HG03095 (cell line): ENCODE measurements at regions not wholly inside any gene's neighbourhood (a gene's known extent, or its start where the extent isn't known, plus 50 kb on each side); places are given as distances from the start of the nearest gene placed in this dataset.

Source experiments
- ATAC-seq: cut with Tn5 transposase; IDR thresholded peaks from one replicate; pipeline ENCODE4 v1.9.1; 2021; ENCODE audit warnings: moderate library complexity; ENCODE audit not compliant: unreplicated experiment

- no peak for ATAC-seq
These were observed 507.5 kb downstream of the NR2F1-AS1 start for GRCh38 chr5:93073547-93073946.

DNA sequence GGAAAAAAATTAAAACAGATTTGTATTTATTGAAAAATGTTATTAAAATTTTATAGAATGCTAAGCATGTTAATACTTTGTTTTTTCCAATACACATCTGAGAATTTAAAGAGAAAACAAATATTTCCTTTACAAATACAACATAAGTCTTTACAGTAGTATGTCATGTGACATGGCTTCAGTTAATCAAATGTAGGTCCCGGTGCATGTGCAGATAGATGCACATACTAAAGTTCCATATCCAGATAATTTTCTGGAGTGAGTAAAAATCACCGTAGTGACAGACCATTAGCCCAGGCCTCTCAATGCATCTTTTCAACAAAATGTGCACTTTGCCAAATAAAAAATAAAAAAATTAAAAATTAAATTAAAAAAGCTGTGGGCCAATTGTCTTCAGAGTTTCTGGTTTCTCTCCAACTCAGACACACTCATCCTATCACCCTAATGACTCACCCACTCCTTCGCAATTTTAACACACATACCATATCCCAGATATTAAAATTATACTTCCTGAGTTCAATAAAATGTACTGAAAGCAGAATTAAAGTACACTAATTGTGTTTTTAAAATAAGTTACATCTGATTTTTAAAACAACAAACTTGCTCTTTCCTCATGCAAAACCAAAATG is 508.1 kb downstream of the NR2F1-AS1 start:
- ATAC-seq, result no peak

GRCh38 chr5:93071710-93072109 is 509.3 kb downstream of the NR2F1-AS1 start:
- ATAC-seq, result no peak

DNA sequence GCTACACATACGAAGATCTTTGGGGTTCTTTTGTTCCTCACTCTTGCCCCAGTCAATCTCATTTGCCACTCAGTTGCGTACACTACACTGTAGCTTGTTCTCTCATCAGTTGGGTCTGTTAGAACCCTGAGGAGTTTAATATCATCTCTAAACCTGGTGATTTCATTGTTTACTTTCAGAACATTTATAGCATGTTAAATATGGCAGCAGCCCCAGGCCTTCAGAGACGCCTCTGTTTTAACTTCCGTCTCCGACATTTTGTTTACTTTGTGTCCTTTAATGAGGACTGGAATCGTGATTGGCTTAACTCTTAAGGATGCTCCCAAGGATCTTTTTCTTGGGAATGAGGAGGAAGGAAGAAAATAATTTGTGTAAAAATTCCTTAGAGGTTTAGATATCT is 510.1 kb downstream of the NR2F1-AS1 start:
- no peak for ATAC-seq

DNA sequence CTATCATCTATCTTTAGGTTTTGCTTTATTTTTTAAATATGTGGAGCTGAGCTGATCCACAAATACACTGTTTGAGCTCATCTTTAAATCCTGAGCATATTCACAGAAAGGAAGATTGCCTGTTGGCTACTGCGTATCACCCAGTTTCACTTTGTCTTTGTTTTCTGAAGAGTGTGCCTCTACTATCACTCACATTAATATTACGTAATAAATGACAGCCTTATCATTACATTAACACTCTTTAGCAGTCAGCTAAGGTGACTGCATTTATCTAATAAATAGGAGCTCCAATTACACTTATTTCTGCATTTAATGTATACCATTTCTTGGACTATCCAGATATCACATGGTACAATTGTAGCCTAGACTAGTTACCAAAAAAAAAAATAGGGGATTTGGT is 511.7 kb downstream of the NR2F1-AS1 start:
- no peak for ATAC-seq

DNA sequence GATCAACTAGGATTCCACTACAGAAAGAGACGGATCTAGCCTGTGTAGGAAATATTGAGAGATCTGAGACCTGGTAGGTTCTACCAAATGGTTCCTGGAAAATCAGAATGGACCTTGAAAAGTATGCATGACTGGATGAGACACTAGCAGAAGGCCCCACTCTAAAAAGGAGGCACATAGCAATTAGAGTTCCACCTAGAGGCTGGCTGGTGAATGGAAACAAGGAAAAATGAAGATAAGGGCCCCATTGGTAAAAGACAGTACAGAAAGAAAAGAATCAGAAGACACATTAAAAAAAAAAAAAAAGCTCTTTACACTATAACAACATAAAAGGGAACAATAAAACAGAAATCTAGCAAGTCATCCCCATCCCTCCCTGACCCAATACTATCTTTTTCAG is 518.5 kb downstream of the NR2F1-AS1 start:
- no peak for ATAC-seq

DNA sequence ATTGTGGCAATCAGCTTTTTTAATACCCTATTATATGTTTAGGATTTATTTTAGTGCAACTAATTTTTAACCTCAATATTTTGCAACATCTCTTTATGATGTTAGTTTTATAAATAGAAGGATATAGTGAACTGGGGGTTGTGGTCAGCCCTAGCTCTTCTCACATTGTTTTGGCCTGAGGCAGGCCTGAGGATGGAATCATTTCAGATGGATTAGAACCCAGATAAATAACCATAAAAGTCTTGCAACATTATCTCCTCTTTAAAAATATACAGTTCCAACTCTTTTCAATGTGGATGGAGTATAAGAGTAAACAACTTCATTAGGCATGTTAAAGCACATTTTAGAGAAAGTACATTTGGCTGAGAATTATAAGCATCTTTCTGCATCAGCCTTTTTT is 522.7 kb downstream of the NR2F1-AS1 start:
- ATAC-seq, result no peak

- ATAC-seq, result no peak
These were observed 523.7 kb downstream of the NR2F1-AS1 start for GRCh38 chr5:93057311-93057710.

DNA sequence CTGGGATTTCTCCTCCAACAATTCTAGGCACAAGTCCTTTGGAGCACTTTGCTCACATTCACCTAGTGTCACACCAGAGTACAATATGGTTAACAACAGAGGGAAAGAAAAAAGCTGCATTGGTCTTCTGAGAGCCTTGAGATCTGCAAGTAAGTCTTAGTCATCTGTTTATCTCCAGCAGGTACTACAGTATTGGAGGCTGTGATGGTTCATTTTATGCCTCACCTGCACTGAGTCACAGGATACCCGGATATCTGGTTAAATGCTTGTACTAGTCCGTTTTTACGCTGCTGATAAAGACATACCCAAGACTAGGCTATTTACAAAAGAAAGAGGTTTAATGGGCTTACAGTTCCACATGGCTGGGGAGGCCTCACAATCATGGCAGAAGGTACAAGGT is 525.0 kb downstream of the NR2F1-AS1 start:
- no peak for ATAC-seq

DNA sequence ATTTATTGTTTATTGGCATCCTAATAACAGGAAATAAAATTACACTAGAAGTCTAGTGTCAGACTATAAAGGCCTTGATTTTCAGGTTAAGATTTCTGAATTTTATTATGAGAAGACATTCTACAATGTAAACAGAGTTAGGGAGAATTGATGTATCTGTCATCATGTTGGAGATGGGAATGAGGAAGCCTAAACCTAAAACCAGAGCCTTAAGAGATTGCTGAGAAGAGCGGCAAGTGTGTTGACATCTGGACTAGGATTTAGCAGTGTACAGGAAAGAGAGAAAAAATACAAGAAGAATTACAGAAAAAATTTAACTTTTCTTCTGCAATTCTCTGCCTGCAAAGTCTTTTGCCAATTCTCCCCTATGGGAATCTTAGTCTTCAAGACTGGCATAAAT is 525.5 kb downstream of the NR2F1-AS1 start:
- ATAC-seq, result no peak

- no peak for ATAC-seq
These were observed 526.4 kb downstream of the NR2F1-AS1 start for GRCh38 chr5:93054424-93055163.

GRCh38 chr5:93053825-93054224 is 527.2 kb downstream of the NR2F1-AS1 start:
- ATAC-seq, result no peak

DNA sequence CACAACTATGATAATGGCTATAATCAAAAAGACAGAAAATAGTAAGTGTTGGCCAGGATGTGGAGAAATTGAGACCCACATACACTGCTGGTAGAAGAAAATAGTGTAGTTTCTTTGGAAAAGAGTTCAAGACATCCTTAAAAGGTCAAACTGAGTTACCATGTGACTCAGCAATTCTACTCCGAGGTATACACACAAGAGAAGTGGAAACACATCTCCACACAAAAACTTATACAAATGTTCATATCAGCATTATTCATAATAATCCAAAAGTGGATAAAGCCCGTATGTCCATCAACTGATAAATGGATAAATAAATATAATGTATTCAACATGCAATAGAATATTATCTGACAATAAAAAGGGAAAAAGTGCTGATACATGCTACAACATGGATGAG is 532.2 kb downstream of the NR2F1-AS1 start:
- ATAC-seq, result no peak

DNA sequence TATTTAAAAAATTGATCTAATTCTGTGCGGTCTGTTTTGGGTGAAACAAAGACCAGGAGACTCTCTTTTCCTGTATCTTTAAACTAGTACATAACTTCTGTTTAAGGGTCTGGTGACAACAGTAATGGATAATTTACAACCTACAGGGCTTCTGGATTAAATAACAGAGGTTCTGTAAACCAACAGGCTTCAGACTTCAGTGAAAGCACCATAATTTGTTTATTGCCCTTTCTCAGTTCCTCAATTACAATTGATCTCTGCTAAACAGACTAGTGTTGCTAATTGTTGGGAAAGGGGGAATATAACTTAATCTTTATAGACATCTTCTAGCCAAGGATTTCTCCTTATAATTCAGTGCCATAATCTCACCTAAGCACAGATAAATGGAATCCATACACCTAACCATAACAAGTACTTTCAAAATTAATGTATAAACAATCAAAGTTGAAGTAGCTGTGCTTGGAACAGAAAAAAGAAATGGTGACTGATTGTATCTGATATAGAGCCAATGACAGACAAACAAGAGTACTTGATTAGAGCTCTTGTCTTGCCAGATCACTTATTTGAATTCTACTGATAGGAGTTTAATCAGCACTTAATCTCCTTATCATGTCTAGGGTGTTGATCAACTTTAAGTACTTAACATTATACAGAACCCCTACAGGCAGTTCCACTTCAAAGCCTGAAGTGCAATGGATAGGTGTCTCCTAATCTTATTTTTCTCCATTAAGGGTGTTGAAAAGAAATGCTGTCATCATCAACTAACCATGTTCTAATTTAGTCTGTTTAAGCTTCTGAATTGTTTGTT is 536.0 kb downstream of the NR2F1-AS1 start:
- no peak for ATAC-seq

GRCh38 chr5:93039888-93040287 is 541.1 kb downstream of the NR2F1-AS1 start:
- ATAC-seq, result no peak

DNA sequence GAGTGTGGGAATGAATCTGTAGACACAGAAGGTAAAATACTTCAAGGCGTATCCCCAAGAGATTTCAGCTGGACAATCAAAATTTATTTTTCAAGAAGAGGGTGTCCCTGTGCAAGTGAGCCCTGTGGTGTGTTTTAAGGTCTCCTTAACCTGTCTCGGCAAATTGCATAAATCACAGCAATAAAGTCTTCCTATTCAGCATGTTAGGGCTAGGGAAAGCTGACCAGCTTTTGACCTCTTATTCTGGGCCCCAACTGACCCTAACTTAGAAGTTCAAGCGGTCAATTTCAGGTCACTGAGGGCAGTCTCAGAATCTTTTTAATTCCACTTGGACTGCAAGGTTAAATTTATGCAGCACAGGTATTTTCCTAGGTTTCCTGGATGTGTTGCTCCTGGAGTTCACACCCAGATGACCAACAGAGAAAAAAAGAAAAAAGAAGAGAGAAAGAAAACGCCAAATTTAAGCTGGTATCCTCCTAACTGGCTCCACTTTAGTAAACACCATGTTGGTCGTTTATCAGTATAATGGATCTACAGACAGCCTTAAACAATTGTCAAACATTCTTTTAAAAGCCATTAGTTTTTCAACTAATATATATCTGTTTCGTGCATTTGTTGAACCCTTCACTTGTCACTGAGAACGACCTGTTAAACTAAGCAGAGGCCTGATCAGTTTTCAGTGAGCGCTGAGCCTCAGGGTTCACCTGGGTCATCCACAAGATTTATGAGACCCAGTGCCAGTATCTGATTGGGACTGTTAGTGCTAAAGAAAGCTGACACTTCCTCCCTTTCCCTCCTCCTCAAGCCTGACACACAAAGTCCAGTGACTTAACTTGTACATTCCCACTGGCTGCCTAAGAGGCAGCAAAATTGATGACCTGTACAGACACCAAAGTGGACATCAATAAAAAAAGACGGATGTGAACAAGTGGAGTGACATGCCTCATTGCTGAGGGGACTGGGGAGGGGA is 546.1 kb downstream of the NR2F1-AS1 start:
- ATAC-seq, result no peak

GRCh38 chr5:93022796-93023447 is 558.1 kb downstream of the NR2F1-AS1 start:
- no peak for ATAC-seq

GRCh38 chr5:93022211-93022610 is 558.8 kb downstream of the NR2F1-AS1 start:
- no peak for ATAC-seq

DNA sequence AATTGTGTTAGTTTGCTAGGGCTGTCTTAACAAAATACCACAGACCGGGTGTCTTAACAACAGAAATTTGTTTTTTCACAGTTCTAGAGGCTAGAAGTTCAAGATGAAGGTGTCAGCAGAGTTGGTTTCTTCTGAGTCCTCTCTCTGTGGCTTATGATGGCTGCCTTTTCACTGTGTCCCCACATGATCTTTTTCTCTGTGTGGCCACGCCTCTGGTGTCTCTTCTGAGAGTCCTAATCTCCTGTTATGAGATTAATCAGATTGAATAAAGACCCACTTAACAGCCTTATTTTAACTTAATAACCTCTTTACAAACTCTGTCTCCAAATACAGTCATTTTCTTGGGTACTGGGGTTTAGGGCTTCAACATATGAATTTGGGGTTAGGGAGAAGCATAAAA is 561.1 kb downstream of the NR2F1-AS1 start:
- no peak for ATAC-seq

DNA sequence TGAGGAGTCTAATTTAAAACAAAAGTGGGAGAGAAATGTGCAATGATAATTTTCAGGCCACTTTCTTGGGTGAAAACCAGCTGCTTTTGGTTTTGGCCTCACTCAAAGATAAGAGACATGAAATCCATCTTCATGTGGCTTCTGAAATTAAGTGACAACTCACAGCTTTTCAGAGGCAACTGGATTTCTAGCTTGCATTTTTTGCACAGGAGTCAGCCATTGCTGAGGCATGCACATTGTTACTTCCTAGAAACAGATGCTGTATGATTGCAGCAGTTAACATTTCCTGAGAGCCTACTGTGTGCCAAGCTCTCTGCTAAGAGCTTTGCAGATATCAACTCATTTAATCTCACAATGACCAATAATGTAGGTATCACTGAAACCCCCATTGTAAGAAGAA is 562.6 kb downstream of the NR2F1-AS1 start:
- no peak for ATAC-seq
